Endothelial cell of umbilical vein (primary cell): ENCODE measurements at regions not wholly inside any gene's neighbourhood (a gene's known extent, or its start where the extent isn't known, plus 50 kb on each side); places are given as distances from the start of the nearest gene placed in this dataset.

Source experiments
- BruUV-seq: library from RNA; stranded (reverse); fragments of 400-500 nt; replicated peaks from 2 replicates; lab custom pipeline; 2021; lab: Mats Ljungman, UMichigan
- CTCF ChIA-PET: fragments of 300-600, 350-600 bp; sonication (Branson Sonifier 250); formaldehyde crosslinking; loops from one replicate; lab custom pipeline; 2021; ENCODE audit warnings: antibody characterized with exemption, inconsistent platforms; lab: Charles Lee
- POLR2A ChIA-PET: fragments of 300-600, 350-600 bp; sonication (Branson Sonifier 250); formaldehyde crosslinking; loops from one replicate; lab custom pipeline; 2021; ENCODE audit warnings: antibody characterized with exemption, inconsistent platforms; lab: Charles Lee
- DNase-seq: peaks from one replicate; pipeline ENCODE4 v3.0.0-alpha.2; 2011; ENCODE audit warnings: low read depth, low spot score
- FAIRE-seq: peaks from 2 replicates; lab custom pipeline; 2011; peaks lifted over from hg19 to GRCh38; lab: Jason Lieb, UNC
- H2AFZ ChIP-seq: 2 replicates; pipeline ENCODE4 v1.6.0; 2012; ENCODE audit warnings: low read depth, low read length, control low read depth, inconsistent platforms
- H3K27ac ChIP-seq: 2 replicates; pipeline ENCODE4 v1.5.1; 2011; ENCODE audit warnings: low read depth, mild to moderate bottlenecking, control low read depth, low read length, moderate library complexity; ENCODE audit not compliant: insufficient read depth
- H3K27me3 ChIP-seq, 2 experiments: 2 replicates each; pipeline versions ENCODE4 v1.6.0 to v1.6.1; 2011; ENCODE audit warnings: low read length in 2 of 2, mixed read lengths in 1 of 2; ENCODE audit not compliant: control insufficient read depth in 2 of 2, insufficient read depth in 2 of 2
- H3K36me3 ChIP-seq, 2 experiments: 2 replicates in 1 of 2; 3 replicates in 1 of 2; pipeline ENCODE4 v1.5.1; 2011; ENCODE audit warnings: low read length in 2 of 2, mild to moderate bottlenecking in 1 of 2, moderate library complexity in 1 of 2; ENCODE audit not compliant: control insufficient read depth in 2 of 2, insufficient read depth in 2 of 2; ENCODE audit errors: extremely low read depth in 1 of 2
- H3K4me1 ChIP-seq: 3 replicates; pipeline ENCODE4 v1.5.1; 2011; ENCODE audit warnings: mild to moderate bottlenecking, low read length; ENCODE audit not compliant: control insufficient read depth, insufficient read depth; ENCODE audit errors: extremely low read depth
- H3K4me2 ChIP-seq: 2 replicates; pipeline ENCODE4 v1.6.1; 2011; ENCODE audit warnings: low read length, control low read depth, mixed read lengths; ENCODE audit not compliant: insufficient read depth
- H3K4me3 ChIP-seq, 3 experiments: fragments of 200-600 bp in 1 of 3; sonication (generic), shearing (Covaris generic) in 1 of 3; replicated peaks in 1 of 3; 2 replicates each; pipeline ENCODE4 v1.5.1; 2011 to 2016; ENCODE audit warnings: control low read depth in 3 of 3, low read length in 3 of 3, mild to moderate bottlenecking in 2 of 3, inconsistent platforms in 1 of 3, low read depth in 1 of 3, moderate library complexity in 1 of 3; ENCODE audit not compliant: insufficient read depth in 1 of 3
- H3K79me2 ChIP-seq: 2 replicates; pipeline ENCODE4 v1.6.0; 2012; ENCODE audit warnings: low read length, inconsistent platforms; ENCODE audit not compliant: control insufficient read depth, insufficient read depth
- H3K9ac ChIP-seq: replicated peaks from 2 replicates; pipeline ENCODE3; 2011; ENCODE audit warnings: low read length, control low read depth; ENCODE audit not compliant: insufficient read depth; ENCODE audit errors: extremely low read depth
- H3K9me1 ChIP-seq: replicated peaks from 3 replicates; pipeline ENCODE4 v1.6.0; 2011; ENCODE audit warnings: mild to moderate bottlenecking, low read length; ENCODE audit not compliant: control insufficient read depth, insufficient read depth; ENCODE audit errors: extremely low read depth
- H3K9me3 ChIP-seq: replicated peaks from 2 replicates; pipeline ENCODE4 v1.5.1; 2012; ENCODE audit warnings: low read length, inconsistent platforms; ENCODE audit not compliant: control insufficient read depth, insufficient read depth
- H4K20me1 ChIP-seq: replicated peaks from 2 replicates; pipeline ENCODE3; 2011; ENCODE audit warnings: mild to moderate bottlenecking, low read length; ENCODE audit not compliant: control insufficient read depth, insufficient read depth; ENCODE audit errors: extremely low read depth
- CTCF ChIP-seq, 2 donors: IDR thresholded peaks; 1 replicate in 1 of 2; 2 replicates in 1 of 2; pipeline ENCODE4 v1.5.1; 2011; ENCODE audit warnings: low read length in 2 of 2, mild to moderate bottlenecking in 2 of 2, moderate library complexity in 2 of 2, control low read depth in 1 of 2, inconsistent platforms in 1 of 2, low read depth in 1 of 2; ENCODE audit not compliant: insufficient read depth in 1 of 2; ENCODE audit errors: extremely low read depth in 1 of 2
- EZH2 ChIP-seq: IDR thresholded peaks from 2 replicates; pipeline ENCODE4 v1.6.1; 2012; ENCODE audit warnings: borderline replicate concordance, low read depth, mild to moderate bottlenecking, moderate library complexity, low read length, inconsistent platforms; ENCODE audit not compliant: severe bottlenecking
- FOS ChIP-seq: IDR thresholded peaks from 2 replicates; pipeline ENCODE4 v1.6.1; 2011; ENCODE audit warnings: mild to moderate bottlenecking, low read length, moderate library complexity, borderline replicate concordance; ENCODE audit not compliant: insufficient read depth
- GATA2 ChIP-seq: IDR thresholded peaks from 2 replicates; pipeline ENCODE4 v1.7.0; 2011; ENCODE audit warnings: low read depth, mild to moderate bottlenecking, moderate library complexity, mixed read lengths, low read length; ENCODE audit not compliant: insufficient read length, insufficient read depth
- JUN ChIP-seq: IDR thresholded peaks from 2 replicates; pipeline ENCODE4 v1.6.1; 2011; ENCODE audit warnings: borderline replicate concordance, low read depth; ENCODE audit not compliant: insufficient read length, insufficient read depth
- MAX ChIP-seq: IDR thresholded peaks from 2 replicates; pipeline ENCODE4 v1.6.1; 2011; ENCODE audit not compliant: insufficient read depth, insufficient read length
- MYC ChIP-seq: IDR thresholded peaks from one replicate; pipeline ENCODE4 v1.6.1; 2011; ENCODE audit warnings: mild to moderate bottlenecking, low read depth, low read length
- POLR2A ChIP-seq: IDR thresholded peaks from 2 replicates; pipeline ENCODE4 v1.6.1; 2012; ENCODE audit warnings: low read depth, mild to moderate bottlenecking, control low read depth, low read length
- POLR2AphosphoS5 ChIP-seq: IDR thresholded peaks from 2 replicates; pipeline ENCODE4 v1.6.1; 2012; ENCODE audit warnings: low read depth, mild to moderate bottlenecking, control low read depth, low read length, moderate library complexity; ENCODE audit not compliant: insufficient read depth
- dilution Hi-C: fragments of 300-500 bp; cut with MboI; formaldehyde crosslinking; loops from one replicate; pipeline ENCODE4 v1.15.0; 2019; ENCODE audit warnings: low sequenced_read_pairs; ENCODE audit not compliant: extremely low pct_ligation_motif_present
- intact Hi-C: fragments of 100-400 bp; cut with micrococcal nuclease; formaldehyde crosslinking; loops from one replicate; pipeline ENCODE4 v1.10.0; 2022

DNA sequence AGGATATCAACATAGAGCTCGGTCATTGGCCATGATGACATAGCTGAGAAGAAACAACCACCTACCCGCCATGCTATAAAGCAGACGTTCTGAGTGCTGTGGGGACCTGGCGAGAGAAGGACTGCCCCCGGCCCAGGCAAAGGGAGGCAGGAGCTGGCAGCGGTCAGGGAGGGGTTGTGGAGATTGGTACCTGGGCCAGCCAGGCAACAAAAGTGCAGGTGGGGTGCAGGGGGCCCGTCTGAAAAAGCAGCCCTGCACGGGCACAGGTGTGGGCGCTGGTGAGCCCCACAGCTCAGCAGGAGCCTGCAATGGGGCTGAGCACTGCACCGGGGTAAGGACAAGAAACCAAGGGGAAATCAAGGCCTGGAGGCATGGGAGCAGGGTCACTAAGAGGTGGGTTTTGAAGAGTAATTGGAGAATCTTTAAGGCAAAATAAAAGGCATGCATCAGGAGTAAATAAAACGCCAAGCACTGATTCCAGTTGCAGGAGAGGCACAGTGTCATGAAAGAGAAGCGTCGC lies 464.0 kb downstream of the EIPR1 start:
- BruUV-seq = no TSS peak
- POLR2A ChIA-PET = no interaction called here
- intact Hi-C loops = no loop called here

More for the DNA sequence above, 464.0 kb downstream of the EIPR1 start:
- dilution Hi-C loops = no loop called here
- H3K9me1 ChIP-seq = no peaks in the 10 kb centered on the region
- no peaks in the 10 kb centered on the region for H3K36me3 ChIP-seq
- H3K27me3 ChIP-seq = no peaks in the 10 kb centered on the region
- H3K4me2 ChIP-seq = no peak overlapping the region
- TF ChIP-seq JUN (no peak), MAX (no peak), EZH2 (no peak), POLR2A (no peak), GATA2 (no peak), FOS (no peak), POLR2AphosphoS5 (no peak), MYC (no peak), CTCF (IDR thresholded peaks at IDR 0.05; ENCODE audit: extremely low read depth in 1 of 2, insufficient read depth in 1 of 2, low read depth in 1 of 2, low read length in 2 of 2) (no peak)
- H4K20me1 ChIP-seq = no peaks in the 10 kb centered on the region
- H3K79me2 ChIP-seq = no peaks in the 10 kb centered on the region
- no peak overlapping the region for H3K9ac ChIP-seq
- no peak overlapping the region for H2AFZ ChIP-seq
- DNase-seq (no peak), FAIRE-seq (no peak)
- CTCF ChIA-PET = no interaction called here
- H3K4me1 ChIP-seq = no peaks in the 10 kb centered on the region
- H3K9me3 ChIP-seq = peaks cover 12% of the 10 kb centered on the region
- no peak overlapping the region for H3K4me3 ChIP-seq
- no peak overlapping the region for H3K27ac ChIP-seq
